Calu3 (cell line): ENCODE measurements at regions not wholly inside any gene's neighbourhood (a gene's known extent, or its start where the extent isn't known, plus 50 kb on each side); places are given as distances from the start of the nearest gene placed in this dataset.

Experiments used
- BruUV-seq: library from RNA; stranded (reverse); fragments of 400-500 nt; replicated peaks from 2 replicates; lab custom pipeline; 2021; lab: Mats Ljungman, UMichigan
- CTCF ChIA-PET: fragments of 300-600 bp; sonication (Branson Sonifier 250); formaldehyde crosslinking; loops from one replicate; lab custom pipeline; 2022; ENCODE audit warnings: antibody characterized with exemption; lab: Charles Lee
- DNase-seq: peaks from one replicate; pipeline ENCODE4 v3.0.0; 2022
- H3K27ac Mint-ChIP-seq: one replicate; pipeline ENCODE4 v1.8.0; 2022; ENCODE audit warnings: mixed read lengths; ENCODE audit not compliant: unreplicated experiment
- H3K27me3 Mint-ChIP-seq: one replicate; pipeline ENCODE4 v1.8.0; 2022; ENCODE audit warnings: mixed read lengths; ENCODE audit not compliant: unreplicated experiment
- H3K36me3 Mint-ChIP-seq: one replicate; pipeline ENCODE4 v1.8.0; 2022; ENCODE audit warnings: mild to moderate bottlenecking, moderate library complexity, mixed read lengths; ENCODE audit not compliant: insufficient read depth, unreplicated experiment
- H3K4me1 Mint-ChIP-seq: one replicate; pipeline ENCODE4 v1.8.0; 2022; ENCODE audit warnings: mild to moderate bottlenecking, low read depth, mixed read lengths; ENCODE audit not compliant: unreplicated experiment
- H3K4me3 Mint-ChIP-seq: one replicate; pipeline ENCODE4 v1.8.0; 2022; ENCODE audit warnings: mild to moderate bottlenecking, low read depth, moderate library complexity, mixed read lengths; ENCODE audit not compliant: unreplicated experiment
- H3K9me3 Mint-ChIP-seq: one replicate; pipeline ENCODE4 v1.8.0; 2022; ENCODE audit warnings: low read depth, mixed read lengths; ENCODE audit not compliant: unreplicated experiment
- intact Hi-C: fragments of 100-400 bp; cut with micrococcal nuclease; formaldehyde crosslinking; loops from one replicate; pipeline ENCODE4 v1.10.0; 2022; ENCODE audit not compliant: unreplicated experiment
- TF ChIP-seq, protein P1 (sequence below): fragments of 200-600 bp; IDR thresholded peaks from one replicate; pipeline ENCODE4 v1.8.0; 2022; ENCODE audit warnings: antibody characterized with exemption; ENCODE audit not compliant: unreplicated experiment

DNA sequence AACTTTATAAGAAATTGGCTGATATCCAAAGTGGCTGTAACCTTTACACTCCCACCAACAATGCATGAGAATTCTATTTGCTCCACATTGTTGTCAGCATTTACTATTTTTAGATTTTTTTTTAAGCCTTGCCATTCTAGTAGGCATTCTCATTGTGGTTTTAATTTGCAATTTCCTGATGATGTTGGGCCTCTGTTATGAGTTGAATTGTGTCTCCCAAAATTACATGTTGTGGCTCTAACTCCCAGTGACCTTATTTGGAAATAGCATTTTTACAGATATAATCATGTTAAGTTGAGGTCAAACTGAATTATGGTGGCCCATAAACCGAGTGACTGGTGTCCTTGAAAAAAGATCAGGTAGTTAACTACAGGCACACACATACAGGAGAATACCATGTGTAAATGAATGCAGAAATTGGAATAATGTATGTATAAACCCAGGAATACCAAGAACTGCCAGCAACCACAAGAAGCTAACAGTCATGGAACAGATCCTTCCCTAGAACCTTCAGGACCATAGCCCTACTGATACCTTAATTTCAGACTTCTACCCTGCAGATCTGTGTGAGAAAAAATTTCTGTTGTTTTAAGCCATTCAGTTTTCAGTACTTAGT is 348.8 kb upstream of the DAB1 start:
- Mint-ChIP-seq H3K4me1 (no peaks in the 10 kb centered on the region), H3K36me3 (no peaks in the 10 kb centered on the region), H3K27me3 (no peaks in the 10 kb centered on the region), H3K4me3 (no peak overlapping the region), H3K9me3 (no peaks in the 10 kb centered on the region), H3K27ac (no peak overlapping the region)
- CTCF ChIA-PET, result no interaction called here
- TF ChIP-seq, protein P1, sequence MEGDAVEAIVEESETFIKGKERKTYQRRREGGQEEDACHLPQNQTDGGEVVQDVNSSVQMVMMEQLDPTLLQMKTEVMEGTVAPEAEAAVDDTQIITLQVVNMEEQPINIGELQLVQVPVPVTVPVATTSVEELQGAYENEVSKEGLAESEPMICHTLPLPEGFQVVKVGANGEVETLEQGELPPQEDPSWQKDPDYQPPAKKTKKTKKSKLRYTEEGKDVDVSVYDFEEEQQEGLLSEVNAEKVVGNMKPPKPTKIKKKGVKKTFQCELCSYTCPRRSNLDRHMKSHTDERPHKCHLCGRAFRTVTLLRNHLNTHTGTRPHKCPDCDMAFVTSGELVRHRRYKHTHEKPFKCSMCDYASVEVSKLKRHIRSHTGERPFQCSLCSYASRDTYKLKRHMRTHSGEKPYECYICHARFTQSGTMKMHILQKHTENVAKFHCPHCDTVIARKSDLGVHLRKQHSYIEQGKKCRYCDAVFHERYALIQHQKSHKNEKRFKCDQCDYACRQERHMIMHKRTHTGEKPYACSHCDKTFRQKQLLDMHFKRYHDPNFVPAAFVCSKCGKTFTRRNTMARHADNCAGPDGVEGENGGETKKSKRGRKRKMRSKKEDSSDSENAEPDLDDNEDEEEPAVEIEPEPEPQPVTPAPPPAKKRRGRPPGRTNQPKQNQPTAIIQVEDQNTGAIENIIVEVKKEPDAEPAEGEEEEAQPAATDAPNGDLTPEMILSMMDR, result no peak
- intact Hi-C loops, result no loop called here
- BruUV-seq, result no TSS peak
- no peak for DNase-seq

GRCh38 chr1:57770772-57771171 is 346.9 kb upstream of the DAB1 start:
- no peak overlapping the region for H3K27ac Mint-ChIP-seq
- H3K27me3 Mint-ChIP-seq, result peaks cover 12% of the 10 kb centered on the region
- no peak overlapping the region for H3K4me3 Mint-ChIP-seq
- no peak for DNase-seq
- CTCF ChIA-PET, result no interaction called here
- peaks cover 9% of the 10 kb centered on the region for H3K9me3 Mint-ChIP-seq
- H3K36me3 Mint-ChIP-seq, result no peaks in the 10 kb centered on the region
- H3K4me1 Mint-ChIP-seq, result no peaks in the 10 kb centered on the region
- intact Hi-C loops, result no loop called here
- TF ChIP-seq, protein P1, result no peak
- no TSS peak for BruUV-seq

GRCh38 chr1:57770236-57770635 is 346.4 kb upstream of the DAB1 start:
- no peak for DNase-seq
- no peaks in the 10 kb centered on the region for H3K4me1 Mint-ChIP-seq
- intact Hi-C loops, result no loop called here
- CTCF ChIA-PET, result no interaction called here
- no peak overlapping the region for H3K4me3 Mint-ChIP-seq
- no peaks in the 10 kb centered on the region for H3K36me3 Mint-ChIP-seq
- TF ChIP-seq, protein P1, result no peak
- no peak overlapping the region for H3K27ac Mint-ChIP-seq
- H3K27me3 Mint-ChIP-seq, result peaks cover 16% of the 10 kb centered on the region
- peaks cover 10% of the 10 kb centered on the region for H3K9me3 Mint-ChIP-seq
- BruUV-seq, result no TSS peak

DNA sequence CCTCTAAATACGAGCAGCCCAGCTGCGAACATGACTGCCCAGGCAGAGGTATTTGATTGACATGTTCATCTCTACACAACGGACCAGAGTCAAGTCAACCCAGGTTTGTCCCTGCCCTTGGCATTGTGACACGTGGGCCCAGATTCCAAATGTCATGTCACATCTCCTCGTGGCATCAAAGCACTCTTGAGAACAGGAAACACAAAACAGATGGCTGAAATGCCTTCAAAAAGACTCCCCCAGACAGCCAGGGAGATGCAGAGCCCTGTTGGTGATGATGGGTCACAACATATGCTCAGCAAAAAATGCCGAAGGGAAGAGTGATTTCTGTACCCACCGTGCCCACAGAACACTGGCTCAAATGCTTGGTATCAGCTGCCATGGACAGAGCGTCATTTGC is 337.8 kb upstream of the DAB1 start:
- TF ChIP-seq, protein P1, result no peak
- H3K27ac Mint-ChIP-seq, result no peak overlapping the region
- H3K36me3 Mint-ChIP-seq, result no peaks in the 10 kb centered on the region
- BruUV-seq, result no TSS peak
- H3K27me3 Mint-ChIP-seq, result peaks cover 35% of the 10 kb centered on the region
- CTCF ChIA-PET, result no interaction called here
- no peak for DNase-seq
- peaks cover 16% of the 10 kb centered on the region for H3K9me3 Mint-ChIP-seq
- intact Hi-C loops, result no loop called here
- H3K4me1 Mint-ChIP-seq, result no peaks in the 10 kb centered on the region
- H3K4me3 Mint-ChIP-seq, result no peak overlapping the region
